IMR-90 (cell line): ENCODE measurements at regions not wholly inside any gene's neighbourhood (a gene's known extent, or its start where the extent isn't known, plus 50 kb on each side); places are given as distances from the start of the nearest gene placed in this dataset.

ENCODE experiments used
- ATAC-seq: fragments of 200-7000 bp; cut with Tn5 transposase; 2 replicates; pipeline ENCODE4 v1.9.1; 2020; ENCODE audit warnings: low read depth, mild to moderate bottlenecking, moderate library complexity
- BruUV-seq: library from RNA; stranded (reverse); fragments of 400-500 nt; replicated peaks from 2 replicates; lab custom pipeline; 2021; lab: Mats Ljungman, UMichigan
- CTCF ChIA-PET: fragments of 300-600 bp; formaldehyde crosslinking; extraction: SDS; loops from one replicate; lab custom pipeline; 2021; ENCODE audit warnings: antibody characterized with exemption; lab: Yijun Ruan, JAX
- POLR2A ChIA-PET: fragments of 300-600 bp; sonication (Branson Sonifier 250); formaldehyde crosslinking; loops from one replicate; lab custom pipeline; 2022; ENCODE audit warnings: antibody characterized with exemption; ENCODE audit not compliant: unreplicated experiment; lab: Charles Lee
- DNase-seq: peaks from one replicate; pipeline ENCODE4 v3.0.0; 2013
- H2AFZ ChIP-seq: replicated peaks from 2 replicates; pipeline ENCODE3; 2013; ENCODE audit warnings: low read length, mild to moderate bottlenecking; ENCODE audit not compliant: poor library complexity
- H2AK5ac ChIP-seq: 2 replicates; pipeline ENCODE4 v1.6.1; 2013; ENCODE audit warnings: low read depth, low read length, inconsistent platforms
- H2AK9ac ChIP-seq: replicated peaks from 2 replicates; pipeline ENCODE3; 2013; ENCODE audit warnings: mild to moderate bottlenecking, low read depth, low read length, moderate library complexity; ENCODE audit not compliant: poor library complexity
- H2BK120ac ChIP-seq: 2 replicates; pipeline ENCODE4 v1.6.1; 2013; ENCODE audit warnings: low read depth, low read length, inconsistent platforms
- H2BK15ac ChIP-seq: 3 replicates; pipeline ENCODE4 v1.6.1; 2013; ENCODE audit warnings: low read depth, low read length, inconsistent platforms
- H2BK20ac ChIP-seq: 2 replicates; pipeline ENCODE4 v1.6.1; 2013; ENCODE audit warnings: low read depth, mild to moderate bottlenecking, inconsistent platforms, low read length, moderate library complexity
- H2BK5ac ChIP-seq: 2 replicates; pipeline ENCODE4 v1.6.1; 2013; ENCODE audit warnings: mild to moderate bottlenecking, low read depth, low read length, inconsistent platforms; ENCODE audit not compliant: poor library complexity, severe bottlenecking
- H3K14ac ChIP-seq: replicated peaks from 2 replicates; pipeline ENCODE4 v1.6.1; 2013; ENCODE audit warnings: low read depth, low read length, inconsistent platforms
- H3K18ac ChIP-seq: 2 replicates; pipeline ENCODE4 v1.6.1; 2013; ENCODE audit warnings: low read depth, low read length, control low read depth
- H3K23ac ChIP-seq: 2 replicates; pipeline ENCODE4 v1.6.1; 2013; ENCODE audit warnings: low read depth, low read length, inconsistent platforms
- H3K27ac ChIP-seq: 2 replicates; pipeline ENCODE4 v1.5.1; 2013; ENCODE audit warnings: mild to moderate bottlenecking, control low read depth, low read length; ENCODE audit not compliant: insufficient read depth
- H3K27me3 ChIP-seq: 2 replicates; pipeline ENCODE4 v1.6.1; 2013; ENCODE audit warnings: low read length; ENCODE audit not compliant: control insufficient read depth, insufficient read depth
- H3K36me3 ChIP-seq: 2 replicates; pipeline ENCODE4 v1.6.1; 2013; ENCODE audit warnings: low read length, mixed read lengths; ENCODE audit not compliant: control insufficient read depth, insufficient read depth
- H3K4ac ChIP-seq: 2 replicates; pipeline ENCODE4 v1.6.1; 2013; ENCODE audit warnings: low read depth, low read length, inconsistent platforms
- H3K4me1 ChIP-seq: 2 replicates; pipeline ENCODE4 v1.6.1; 2013; ENCODE audit warnings: low read length, mixed read lengths; ENCODE audit not compliant: control insufficient read depth, insufficient read depth
- H3K4me2 ChIP-seq: 2 replicates; pipeline ENCODE4 v1.6.1; 2013; ENCODE audit warnings: low read depth, mild to moderate bottlenecking, control low read depth, low read length, moderate library complexity
- H3K4me3 ChIP-seq: 2 replicates; pipeline ENCODE4 v1.5.1; 2013; ENCODE audit warnings: low read depth, mild to moderate bottlenecking, control low read depth, low read length, moderate library complexity; ENCODE audit not compliant: insufficient read depth
- H3K56ac ChIP-seq: 2 replicates; pipeline ENCODE4 v1.6.1; 2013; ENCODE audit warnings: low read length, inconsistent platforms; ENCODE audit not compliant: insufficient read depth; ENCODE audit errors: extremely low read depth
- H3K79me1 ChIP-seq, 2 experiments: 2 replicates each; pipeline ENCODE4 v1.6.1; 2013; ENCODE audit warnings: low read length in 2 of 2, inconsistent platforms in 1 of 2, low read depth in 1 of 2
- H3K9ac ChIP-seq: 2 replicates; pipeline ENCODE4 v1.6.1; 2013; ENCODE audit warnings: low read depth, low read length, control low read depth
- H3K9me1 ChIP-seq: 2 replicates; pipeline ENCODE4 v1.6.1; 2013; ENCODE audit warnings: low read length, inconsistent platforms; ENCODE audit not compliant: insufficient read depth
- H3K9me3 ChIP-seq: 2 replicates; pipeline ENCODE4 v1.6.1; 2013; ENCODE audit warnings: low read length; ENCODE audit not compliant: control insufficient read depth, insufficient read depth
- H4K20me1 ChIP-seq: 2 replicates; pipeline ENCODE4 v1.6.1; 2013; ENCODE audit warnings: low read length, inconsistent platforms; ENCODE audit not compliant: insufficient read depth
- H4K5ac ChIP-seq: 2 replicates; pipeline ENCODE4 v1.6.1; 2013; ENCODE audit warnings: mild to moderate bottlenecking, low read depth, low read length, control low read depth
- H4K8ac ChIP-seq, 2 experiments: 2 replicates each; pipeline ENCODE4 v1.6.1; 2013; ENCODE audit warnings: low read depth in 2 of 2, low read length in 2 of 2, control low read depth in 1 of 2, inconsistent platforms in 1 of 2
- H4K91ac ChIP-seq: 2 replicates; pipeline ENCODE4 v1.6.1; 2013; ENCODE audit warnings: low read depth, low read length, inconsistent platforms; ENCODE audit not compliant: insufficient read depth
- CEBPB ChIP-seq: IDR thresholded peaks from 2 replicates; pipeline ENCODE4 v1.6.1; 2012; ENCODE audit warnings: low read depth, low read length, improper control_type of control experiment
- ELK1 ChIP-seq: fragments of 150-350 bp; IDR thresholded peaks from 2 replicates; pipeline ENCODE4 v1.6.1; 2016; ENCODE audit warnings: low read depth, mild to moderate bottlenecking, low read length, moderate library complexity, borderline replicate concordance
- FOS ChIP-seq: fragments of 150-350 bp; IDR thresholded peaks from 2 replicates; pipeline ENCODE4 v1.6.1; 2016; ENCODE audit warnings: low read depth, low read length
- MAFK ChIP-seq: IDR thresholded peaks from 2 replicates; pipeline ENCODE4 v1.6.1; 2012; ENCODE audit warnings: low read depth, low read length, improper control_type of control experiment
- MAZ ChIP-seq: IDR thresholded peaks from 2 replicates; pipeline ENCODE4 v1.6.1; 2012; ENCODE audit warnings: low read depth, mild to moderate bottlenecking, low read length, improper control_type of control experiment, moderate library complexity, borderline replicate concordance
- MXI1 ChIP-seq: IDR thresholded peaks from 2 replicates; pipeline ENCODE4 v1.6.1; 2012; ENCODE audit warnings: low read depth, mild to moderate bottlenecking, low read length, moderate library complexity, borderline replicate concordance
- NFE2L2 ChIP-seq: fragments of 150-350 bp; IDR thresholded peaks from 2 replicates; pipeline ENCODE4 v1.6.1; 2016; ENCODE audit warnings: low read depth, mild to moderate bottlenecking, low read length
- RAD21 ChIP-seq: IDR thresholded peaks from 2 replicates; pipeline ENCODE4 v1.6.1; 2012; ENCODE audit warnings: low read length, improper control_type of control experiment
- SMC3 ChIP-seq: fragments of 150-350 bp; IDR thresholded peaks from 2 replicates; pipeline ENCODE4 v1.6.1; 2016; ENCODE audit warnings: low read depth, mild to moderate bottlenecking, antibody characterized with exemption, low read length, moderate library complexity
- WGBS, 2 experiments: methylation state at CpG; one replicate each; pipeline versions ENCODE4 v1.1.5 to v1.1.7; 2013; ENCODE audit warnings: missing lambda C conversion rate in 2 of 2; ENCODE audit not compliant: insufficient read length in 1 of 2; ENCODE audit errors: extremely low coverage in 2 of 2; 5-methylcytosine and 5-hydroxymethylcytosine counted together
- dilution Hi-C: fragments of 300-500 bp; cut with HindIII; formaldehyde crosslinking; loops from one replicate; pipeline ENCODE4 v1.14.3; 2018; ENCODE audit warnings: low sequenced_read_pairs; ENCODE audit not compliant: unreplicated experiment
- in situ Hi-C: fragments of 300-500 bp; cut with MboI; formaldehyde crosslinking; loops from 3 replicates; pipeline ENCODE4 v1.14.3; 2019; ENCODE audit warnings: low sequenced_read_pairs, inconsistent platforms, mixed read lengths
- intact Hi-C: fragments of 100-400 bp; cut with micrococcal nuclease; formaldehyde crosslinking; loops from 2 replicates; pipeline ENCODE4 v1.10.0; 2022

GRCh38 chr3:22895671-22896070 is 307.5 kb upstream of the UBE2E2 start:
- no peak overlapping the region for H2BK20ac ChIP-seq
- H4K20me1 ChIP-seq: no peaks in the 10 kb centered on the region
- no peak overlapping the region for H4K91ac ChIP-seq
- H3K9me3 ChIP-seq: no peaks in the 10 kb centered on the region
- no peaks in the 10 kb centered on the region for H3K36me3 ChIP-seq
- dilution Hi-C loops: no loop called here
- H2AFZ ChIP-seq: no peak overlapping the region
- no peaks in the 10 kb centered on the region for H3K9me1 ChIP-seq
- no peak overlapping the region for H3K23ac ChIP-seq
- no peaks in the 10 kb centered on the region for H3K4me1 ChIP-seq
- no peak for ATAC-seq
- no peak overlapping the region for H3K9ac ChIP-seq
- no peak overlapping the region for H2BK120ac ChIP-seq
- no peaks in the 10 kb centered on the region for H3K27me3 ChIP-seq
- no peak overlapping the region for H4K5ac ChIP-seq
- H3K4me3 ChIP-seq: no peak overlapping the region
- H3K18ac ChIP-seq: no peak overlapping the region
- H2BK5ac ChIP-seq: no peak overlapping the region
- no peak overlapping the region for H2AK9ac ChIP-seq
- no peak overlapping the region for H3K56ac ChIP-seq
- no peak overlapping the region for H3K4ac ChIP-seq
- 38% methylated on average over 1 of the region's 3 CpGs; no CpG with 5 or more reads in 1 of the 2 experiments for WGBS, 2 experiments
- H3K14ac ChIP-seq: no peak overlapping the region
- no peak for DNase-seq
- TF ChIP-seq MAZ (no peak), ELK1 (no peak), CEBPB (no peak), SMC3 (no peak), FOS (no peak), MXI1 (no peak), NFE2L2 (no peak), MAFK (no peak), RAD21 (no peak)
- H4K8ac ChIP-seq: no peak overlapping the region
- no peaks in the 10 kb centered on the region for H3K79me1 ChIP-seq
- H3K27ac ChIP-seq: no peak overlapping the region
- intact Hi-C loops: no loop called here
- H2BK15ac ChIP-seq: no peak overlapping the region
- in situ Hi-C loops: no loop called here
- POLR2A ChIA-PET: no interaction called here
- no peak overlapping the region for H3K4me2 ChIP-seq
- BruUV-seq: no TSS peak
- CTCF ChIA-PET: no interaction called here
- no peak overlapping the region for H2AK5ac ChIP-seq
